Thyroid gland (tissue), 4 donors: ENCODE measurements at regions not wholly inside any gene's neighbourhood (a gene's known extent, or its start where the extent isn't known, plus 50 kb on each side); places are given as distances from the start of the nearest gene placed in this dataset.

Experiments used
- CTCF ChIP-seq, 6 experiments: fragments of 200-600 bp in 3 of 6; fragments of 450-650 bp in 3 of 6; sonication (generic) in 3 of 6; IDR thresholded peaks; one replicate each; pipeline ENCODE4 v1.5.1; 2016 to 2019; ENCODE audit warnings: antibody characterized with exemption in 6 of 6, mild to moderate bottlenecking in 2 of 6, inconsistent platforms in 1 of 6, moderate library complexity in 1 of 6
- POLR2A ChIP-seq, 2 donors: fragments of 450-650 bp; IDR thresholded peaks; one replicate each; pipeline ENCODE4 v1.6.1; 2017; ENCODE audit warnings: antibody characterized with exemption in 2 of 2, mild to moderate bottlenecking in 2 of 2, moderate library complexity in 1 of 2

GRCh38 chr5:1659100-1659981 lies 135.6 kb upstream of the LPCAT1 start:
- no peak for TF ChIP-seq POLR2A (IDR thresholded peaks at IDR 0.05)
- TF ChIP-seq CTCF (IDR thresholded peaks at IDR 0.05), result no peak
